ENCODE measurements at regions not wholly inside any gene's neighbourhood (a gene's known extent, or its start where the extent isn't known, plus 50 kb on each side); places are given as distances from the start of the nearest gene placed in this dataset.

- no peak for TF ChIP-seq CTCF (IDR thresholded peaks at IDR 0.05)
- TF ChIP-seq ZFX (IDR thresholded peaks at IDR 0.05; ENCODE audit: borderline replicate concordance), result no peak
Measured at GRCh38 chr20:1766731-1767130, 109.2 kb upstream of the SIRPG start.
